Mesenchymal stem cell (in vitro differentiated cells and primary cell): ENCODE measurements at regions not wholly inside any gene's neighbourhood (a gene's known extent, or its start where the extent isn't known, plus 50 kb on each side); places are given as distances from the start of the nearest gene placed in this dataset.

ENCODE experiments used
- DNase-seq: peaks from one replicate; pipeline ENCODE4 v3.0.0-alpha.2; 2013
- H2AFZ ChIP-seq: one replicate; pipeline ENCODE4 v1.6.1; 2013; ENCODE audit warnings: low read depth, mild to moderate bottlenecking, control low read depth, inconsistent platforms, low read length, moderate library complexity
- H2AK5ac ChIP-seq: 2 replicates; pipeline ENCODE4 v1.6.1; 2013; ENCODE audit warnings: low read length, moderate library complexity, mild to moderate bottlenecking, inconsistent platforms; ENCODE audit not compliant: severe bottlenecking
- H2BK120ac ChIP-seq: one replicate; pipeline ENCODE4 v1.6.1; 2013; ENCODE audit warnings: low read depth, mild to moderate bottlenecking, inconsistent platforms, low read length, moderate library complexity
- H2BK12ac ChIP-seq, 2 experiments: one replicate each; pipeline ENCODE4 v1.6.1; 2013; ENCODE audit warnings: inconsistent platforms in 2 of 2, low read length in 2 of 2, mild to moderate bottlenecking in 2 of 2, moderate library complexity in 2 of 2, control low read depth in 1 of 2
- H2BK15ac ChIP-seq: one replicate; pipeline ENCODE4 v1.6.1; 2013; ENCODE audit warnings: mild to moderate bottlenecking, low read depth, inconsistent platforms; ENCODE audit not compliant: poor library complexity, severe bottlenecking
- H2BK5ac ChIP-seq: 2 replicates; pipeline ENCODE4 v1.6.1; 2013; ENCODE audit warnings: low read depth, mild to moderate bottlenecking, low read length, control low read depth, inconsistent platforms; ENCODE audit not compliant: poor library complexity, severe bottlenecking
- H3K14ac ChIP-seq, 2 experiments: one replicate each; pipeline ENCODE4 v1.6.1; 2013; ENCODE audit warnings: inconsistent platforms in 2 of 2, low read length in 2 of 2, control low read depth in 1 of 2, mild to moderate bottlenecking in 1 of 2, moderate library complexity in 1 of 2
- H3K18ac ChIP-seq, 2 experiments: one replicate each; pipeline ENCODE4 v1.6.1; 2013; ENCODE audit warnings: inconsistent platforms in 2 of 2, low read length in 2 of 2, control low read depth in 1 of 2, low read depth in 1 of 2, mild to moderate bottlenecking in 1 of 2
- H3K23ac ChIP-seq, 2 experiments: one replicate each; pipeline ENCODE4 v1.6.1; 2013; ENCODE audit warnings: inconsistent platforms in 2 of 2, low read length in 2 of 2, mild to moderate bottlenecking in 2 of 2, moderate library complexity in 2 of 2, control low read depth in 1 of 2
- H3K27ac ChIP-seq: 2 replicates; pipeline ENCODE4 v1.5.1; 2013; ENCODE audit warnings: mild to moderate bottlenecking, moderate library complexity, low read length, control low read depth, inconsistent platforms; ENCODE audit not compliant: poor library complexity, severe bottlenecking
- H3K27me3 ChIP-seq, 2 experiments: 2 replicates each; pipeline versions ENCODE4 v1.6.1 to v1.7.0; 2013; ENCODE audit warnings: low read length in 2 of 2, mild to moderate bottlenecking in 2 of 2, moderate library complexity in 2 of 2, control low read depth in 1 of 2, inconsistent platforms in 1 of 2; ENCODE audit not compliant: control insufficient read depth in 1 of 2, insufficient read depth in 1 of 2
- H3K36me3 ChIP-seq, 2 experiments: 2 replicates each; pipeline versions ENCODE4 v1.6.1 to v1.7.0; 2013; ENCODE audit warnings: low read length in 2 of 2, control low read depth in 1 of 2, inconsistent platforms in 1 of 2, low read depth in 1 of 2, mild to moderate bottlenecking in 1 of 2; ENCODE audit not compliant: insufficient read depth in 2 of 2, control insufficient read depth in 1 of 2
- H3K4ac ChIP-seq, 2 experiments: one replicate each; pipeline ENCODE4 v1.6.1; 2013; ENCODE audit warnings: inconsistent platforms in 2 of 2, low read length in 2 of 2, mild to moderate bottlenecking in 2 of 2, moderate library complexity in 2 of 2, control low read depth in 1 of 2, low read depth in 1 of 2
- H3K4me1 ChIP-seq: 2 replicates; pipeline ENCODE4 v1.6.1; 2013; ENCODE audit warnings: low read depth, low read length, control low read depth; ENCODE audit not compliant: control insufficient read depth, insufficient read depth
- H3K4me2 ChIP-seq: 2 replicates; pipeline ENCODE4 v1.6.1; 2013; ENCODE audit warnings: low read length, mild to moderate bottlenecking, inconsistent platforms; ENCODE audit not compliant: poor library complexity, severe bottlenecking
- H3K4me3 ChIP-seq, 2 experiments: 2 replicates each; pipeline versions ENCODE4 v1.5.1 to v1.7.0; 2013; ENCODE audit warnings: low read length in 2 of 2, mild to moderate bottlenecking in 2 of 2, control low read depth in 1 of 2, low read depth in 1 of 2; ENCODE audit not compliant: insufficient read depth in 1 of 2
- H3K79me1 ChIP-seq: replicated peaks from 2 replicates; pipeline ENCODE4 v1.6.1; 2013; ENCODE audit warnings: mild to moderate bottlenecking, control low read depth, low read length, inconsistent platforms; ENCODE audit not compliant: poor library complexity, severe bottlenecking
- H3K9ac ChIP-seq: 2 replicates; pipeline ENCODE4 v1.7.0; 2013; ENCODE audit warnings: mild to moderate bottlenecking, low read length, moderate library complexity
- H3K9me3 ChIP-seq: 2 replicates; pipeline ENCODE4 v1.7.0; 2013; ENCODE audit warnings: mild to moderate bottlenecking, low read length; ENCODE audit not compliant: control insufficient read depth
- H4K8ac ChIP-seq: one replicate; pipeline ENCODE4 v1.6.1; 2013; ENCODE audit warnings: inconsistent platforms, mild to moderate bottlenecking, low read length, moderate library complexity
- H4K91ac ChIP-seq: one replicate; pipeline ENCODE4 v1.6.1; 2013; ENCODE audit warnings: mild to moderate bottlenecking, low read length, inconsistent platforms
- WGBS: methylation state at CpG from one replicate; pipeline ENCODE4 v1.1.7; 2013; ENCODE audit warnings: mixed read lengths; 5-methylcytosine and 5-hydroxymethylcytosine counted together

- H3K9ac ChIP-seq: no peak overlapping the region
- no peak overlapping the region for H3K4ac ChIP-seq
- H2BK15ac ChIP-seq: no peak overlapping the region
- no peaks in the 10 kb centered on the region for H3K79me1 ChIP-seq
- peak overlapping the region; percentile 94 for H2AK5ac ChIP-seq
- no peak overlapping the region for H3K23ac ChIP-seq
- H3K9me3 ChIP-seq: no peaks in the 10 kb centered on the region
- H3K27ac ChIP-seq: no peak overlapping the region
- H2BK12ac ChIP-seq: no peak overlapping the region
- H4K91ac ChIP-seq: no peak overlapping the region
- H3K36me3 ChIP-seq: no peaks in the 10 kb centered on the region
- no peak overlapping the region for H3K4me2 ChIP-seq
- no peak overlapping the region for H2BK5ac ChIP-seq
- 89% methylated on average over 4 of the region's 4 CpGs for WGBS
- no peak overlapping the region for H2AFZ ChIP-seq
- H4K8ac ChIP-seq: no peak overlapping the region
- no peak for DNase-seq
- H3K4me1 ChIP-seq: peaks cover 20% of the 10 kb centered on the region
- H3K18ac ChIP-seq: no peak overlapping the region
- no peak overlapping the region for H2BK120ac ChIP-seq
- H3K14ac ChIP-seq: no peak overlapping the region
- no peak overlapping the region for H3K4me3 ChIP-seq
- peaks cover 0 to 27% of the 10 kb centered on the region in 2 experiments for H3K27me3 ChIP-seq
Measured at GRCh38 chr18:46320297-46320696, 216.1 kb downstream of the HAUS1 start.

DNA sequence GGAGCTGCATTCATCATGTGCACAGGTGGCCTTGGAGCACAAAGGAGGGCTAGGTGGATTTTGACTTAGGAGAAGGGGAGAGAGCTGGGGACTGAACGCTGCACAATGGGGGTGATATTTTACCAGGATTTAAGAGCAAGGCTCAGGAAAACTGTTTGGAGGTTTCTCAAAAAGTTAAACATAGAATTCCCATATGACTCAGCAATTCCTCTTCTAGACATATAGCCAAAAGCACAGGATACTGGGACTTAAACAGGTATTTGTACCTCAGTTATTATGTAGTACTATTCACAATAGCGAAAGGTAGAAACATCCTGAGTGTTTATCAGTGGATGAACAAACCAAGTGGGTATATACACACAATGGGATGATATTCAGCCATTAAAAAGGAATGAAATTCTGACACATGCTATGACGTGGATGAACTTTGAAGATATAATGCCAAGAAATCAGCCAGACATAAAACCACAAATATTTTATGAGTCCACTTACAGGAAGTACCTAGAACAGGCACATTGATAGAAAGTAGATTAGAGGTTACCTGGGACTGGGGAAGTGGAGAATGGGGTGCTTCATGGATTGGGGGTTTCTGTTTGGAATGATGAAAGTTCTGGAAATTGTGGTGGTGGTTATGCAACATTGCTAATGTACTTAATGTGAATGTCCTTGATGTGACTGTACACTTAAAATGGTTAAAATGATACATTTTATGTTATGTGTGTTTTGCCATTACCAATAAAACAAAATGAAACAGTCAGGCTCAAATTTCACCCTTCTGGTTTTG is 216.9 kb downstream of the HAUS1 start:
- Histone ChIP-seq H3K4me3 (no peak overlapping the region), H3K4ac (no peak overlapping the region), H3K27ac (peak overlapping the region; percentile 49), H2AFZ (no peak overlapping the region), H2BK12ac (no peak overlapping the region), H3K4me1 (peaks cover 22% of the 10 kb centered on the region), H3K23ac (no peak overlapping the region), H3K18ac (no peak overlapping the region), H3K9me3 (no peaks in the 10 kb centered on the region), H2AK5ac (peak overlapping the region; percentile 94), H4K91ac (no peak overlapping the region), H3K4me2 (no peak overlapping the region), H3K27me3 (peaks cover 0 to 24% of the 10 kb centered on the region in 2 experiments), H3K14ac (peak overlapping the region in 1 of 2 experiments; percentile 73), H3K79me1 (no peaks in the 10 kb centered on the region), H2BK15ac (no peak overlapping the region), H4K8ac (no peak overlapping the region), H3K36me3 (no peaks in the 10 kb centered on the region), H2BK120ac (no peak overlapping the region), H3K9ac (no peak overlapping the region), H2BK5ac (no peak overlapping the region)
- 92% methylated on average over 2 of the region's 3 CpGs for WGBS
- no peak for DNase-seq

GRCh38 chr18:46321955-46322354 is 217.8 kb downstream of the HAUS1 start:
- peak overlapping the region; percentile 94 for H2AK5ac ChIP-seq
- no peaks in the 10 kb centered on the region for H3K79me1 ChIP-seq
- H3K4me2 ChIP-seq: peak overlapping the region; percentile 29
- no peak overlapping the region for H2BK12ac ChIP-seq
- 44% methylated on average over 5 of the region's 5 CpGs for WGBS
- peak overlapping the region; percentile 69 for H2BK5ac ChIP-seq
- H3K23ac ChIP-seq: no peak overlapping the region
- H3K36me3 ChIP-seq: no peaks in the 10 kb centered on the region
- H4K91ac ChIP-seq: no peak overlapping the region
- no peaks in the 10 kb centered on the region for H3K9me3 ChIP-seq
- no peak overlapping the region for H4K8ac ChIP-seq
- no peak overlapping the region for H3K14ac ChIP-seq
- no peak for DNase-seq
- no peak overlapping the region for H3K4ac ChIP-seq
- no peak overlapping the region for H2AFZ ChIP-seq
- H3K27me3 ChIP-seq: peaks cover 0 to 19% of the 10 kb centered on the region in 2 experiments
- H2BK120ac ChIP-seq: no peak overlapping the region
- peaks cover 22% of the 10 kb centered on the region for H3K4me1 ChIP-seq
- no peak overlapping the region for H3K18ac ChIP-seq
- no peak overlapping the region for H2BK15ac ChIP-seq
- no peak overlapping the region for H3K9ac ChIP-seq
- H3K27ac ChIP-seq: peak overlapping the region; percentile 49
- no peak overlapping the region for H3K4me3 ChIP-seq

DNA sequence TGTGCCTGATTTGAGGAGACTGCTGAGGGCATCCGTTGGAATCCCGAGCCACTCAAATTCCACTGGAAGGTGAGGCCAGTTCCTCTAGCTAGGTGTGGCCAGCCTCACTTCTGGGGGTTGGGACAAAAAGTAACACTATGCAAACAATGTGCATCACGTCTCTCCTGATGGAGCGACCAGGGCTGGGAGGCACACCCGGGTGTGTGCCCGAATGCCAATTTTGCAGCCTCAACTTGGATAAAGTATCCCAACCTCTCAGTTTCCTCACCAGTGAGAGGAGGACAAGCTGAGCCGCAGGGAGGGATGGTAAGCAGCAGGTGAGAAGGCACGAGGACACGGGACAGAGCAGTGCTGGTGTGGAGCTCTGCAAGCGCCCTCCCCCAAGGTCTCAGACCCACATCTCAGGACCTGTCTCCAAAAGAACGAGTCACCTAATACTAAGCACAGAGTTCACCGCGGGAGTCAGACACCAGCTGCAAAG is 218.3 kb downstream of the HAUS1 start:
- Histone ChIP-seq H3K4ac (no peak overlapping the region), H2BK15ac (no peak overlapping the region), H3K79me1 (no peaks in the 10 kb centered on the region), H3K27me3 (peaks cover 0 to 16% of the 10 kb centered on the region in 2 experiments), H2BK5ac (no peak overlapping the region), H3K14ac (no peak overlapping the region), H2AK5ac (peak overlapping the region; percentile 12), H3K36me3 (no peaks in the 10 kb centered on the region), H3K4me2 (no peak overlapping the region), H3K4me3 (no peak overlapping the region), H3K9me3 (no peaks in the 10 kb centered on the region), H2AFZ (no peak overlapping the region), H2BK12ac (no peak overlapping the region), H4K91ac (no peak overlapping the region), H3K9ac (no peak overlapping the region), H3K23ac (no peak overlapping the region), H2BK120ac (no peak overlapping the region), H3K27ac (no peak overlapping the region), H4K8ac (no peak overlapping the region), H3K4me1 (peaks cover 22% of the 10 kb centered on the region), H3K18ac (no peak overlapping the region)
- DNase-seq: no peak
- WGBS: 65% methylated on average over 13 of the region's 13 CpGs
